Esophagus muscularis mucosa (tissue), 4 donors: ENCODE measurements at regions not wholly inside any gene's neighbourhood (a gene's known extent, or its start where the extent isn't known, plus 50 kb on each side); places are given as distances from the start of the nearest gene placed in this dataset.

Experiments used
- CTCF ChIP-seq, 3 experiments: fragments of 200-600 bp in 2 of 3; fragments of 450-650 bp in 1 of 3; sonication (generic) in 2 of 3; IDR thresholded peaks; one replicate each; pipeline ENCODE4 v1.5.1; 2017 to 2019; ENCODE audit warnings: antibody characterized with exemption in 3 of 3, mild to moderate bottlenecking in 2 of 3, moderate library complexity in 1 of 3
- EP300 ChIP-seq: sonication (generic); formaldehyde crosslinking; IDR thresholded peaks from one replicate; pipeline ENCODE4 v1.6.1; 2017; ENCODE audit warnings: antibody characterized with exemption
- POLR2A ChIP-seq: fragments of 450-650 bp; IDR thresholded peaks from one replicate; pipeline ENCODE4 v1.6.1; 2017; ENCODE audit warnings: antibody characterized with exemption, moderate library complexity, mild to moderate bottlenecking, low read depth
- POLR2AphosphoS5 ChIP-seq, 2 donors: sonication (generic); formaldehyde crosslinking; IDR thresholded peaks; one replicate each; pipeline ENCODE4 v1.6.1; 2017; ENCODE audit warnings: antibody characterized with exemption in 2 of 2

- TF ChIP-seq POLR2AphosphoS5 (IDR thresholded peaks at IDR 0.05), result no peak
- TF ChIP-seq CTCF (IDR thresholded peaks at IDR 0.05), result no peak
- TF ChIP-seq EP300, result no peak
- TF ChIP-seq POLR2A, result no peak
Observed at GRCh38 chr2:148568597-148568996, 76.0 kb upstream of the EPC2 start.
